HEK293T (cell line): ENCODE measurements at regions not wholly inside any gene's neighbourhood (a gene's known extent, or its start where the extent isn't known, plus 50 kb on each side); places are given as distances from the start of the nearest gene placed in this dataset.

Experiments used
- CTCF ChIA-PET: fragments of 350-600 bp; formaldehyde crosslinking; extraction: SDS; loops from one replicate; lab custom pipeline; 2021; ENCODE audit warnings: antibody characterized with exemption, inconsistent platforms; lab: Yijun Ruan, JAX
- POLR2A ChIA-PET: fragments of 350-600 bp; formaldehyde crosslinking; extraction: SDS; loops from one replicate; lab custom pipeline; 2020; ENCODE audit warnings: antibody characterized with exemption, inconsistent platforms; lab: Yijun Ruan, JAX
- DNase-seq: peaks from one replicate; pipeline ENCODE4 v3.0.0; 2012; ENCODE audit warnings: mixed read lengths; ENCODE audit errors: extremely low spot score
- ARNT ChIP-seq: fragments of 450-650 bp; IDR thresholded peaks from 2 replicates; pipeline ENCODE4 v1.6.1; 2017; ENCODE audit warnings: mild to moderate bottlenecking
- BHLHE40 ChIP-seq: fragments of 450-650 bp; IDR thresholded peaks from 2 replicates; pipeline ENCODE4 v1.6.1; 2016; ENCODE audit warnings: mild to moderate bottlenecking, moderate library complexity, borderline replicate concordance
- CTBP1 ChIP-seq: fragments of 450-650 bp; IDR thresholded peaks from 2 replicates; pipeline ENCODE4 v1.6.1; 2016; ENCODE audit warnings: borderline replicate concordance
- ELF4 ChIP-seq: fragments of 450-650 bp; IDR thresholded peaks from 2 replicates; pipeline ENCODE4 v1.6.1; 2017; ENCODE audit warnings: antibody characterized with exemption
- FOXA1 ChIP-seq: fragments of 450-650 bp; IDR thresholded peaks from 2 replicates; pipeline ENCODE4 v1.6.1; 2016; ENCODE audit warnings: mild to moderate bottlenecking
- FOXK2 ChIP-seq: fragments of 450-650 bp; IDR thresholded peaks from 2 replicates; pipeline ENCODE4 v1.6.1; 2016; ENCODE audit warnings: mild to moderate bottlenecking
- FOXM1 ChIP-seq: fragments of 450-650 bp; IDR thresholded peaks from 2 replicates; pipeline ENCODE4 v1.6.1; 2017; ENCODE audit warnings: mild to moderate bottlenecking, borderline replicate concordance
- HDGF ChIP-seq: fragments of 450-650 bp; IDR thresholded peaks from 2 replicates; pipeline ENCODE4 v1.6.1; 2017; ENCODE audit warnings: antibody characterized with exemption, borderline replicate concordance
- L3MBTL2 ChIP-seq: fragments of 450-650 bp; conservative IDR thresholded peaks from 2 replicates; pipeline ENCODE4 v1.6.1; 2016; ENCODE audit warnings: mild to moderate bottlenecking
- LEF1 ChIP-seq: fragments of 450-650 bp; IDR thresholded peaks from 2 replicates; pipeline ENCODE4 v1.6.1; 2017; ENCODE audit warnings: mild to moderate bottlenecking, borderline replicate concordance
- NFRKB ChIP-seq: fragments of 450-650 bp; IDR thresholded peaks from 2 replicates; pipeline ENCODE4 v1.6.1; 2016; ENCODE audit warnings: mild to moderate bottlenecking, moderate library complexity
- SP1 ChIP-seq: fragments of 450-650 bp; IDR thresholded peaks from 2 replicates; pipeline ENCODE4 v1.6.1; 2017
- SUZ12 ChIP-seq: fragments of 450-650 bp; IDR thresholded peaks from 2 replicates; pipeline ENCODE4 v1.6.1; 2016; ENCODE audit warnings: mild to moderate bottlenecking
- TARDBP ChIP-seq: fragments of 450-650 bp; IDR thresholded peaks from 2 replicates; pipeline ENCODE4 v1.6.1; 2016
- ZNF384 ChIP-seq: fragments of 450-650 bp; IDR thresholded peaks from 2 replicates; pipeline ENCODE4 v1.6.1; 2016
- TF ChIP-seq, protein P1 (sequence below): fragments of 450-650 bp; IDR thresholded peaks from 2 replicates; pipeline ENCODE4 v1.6.1; 2016

DNA sequence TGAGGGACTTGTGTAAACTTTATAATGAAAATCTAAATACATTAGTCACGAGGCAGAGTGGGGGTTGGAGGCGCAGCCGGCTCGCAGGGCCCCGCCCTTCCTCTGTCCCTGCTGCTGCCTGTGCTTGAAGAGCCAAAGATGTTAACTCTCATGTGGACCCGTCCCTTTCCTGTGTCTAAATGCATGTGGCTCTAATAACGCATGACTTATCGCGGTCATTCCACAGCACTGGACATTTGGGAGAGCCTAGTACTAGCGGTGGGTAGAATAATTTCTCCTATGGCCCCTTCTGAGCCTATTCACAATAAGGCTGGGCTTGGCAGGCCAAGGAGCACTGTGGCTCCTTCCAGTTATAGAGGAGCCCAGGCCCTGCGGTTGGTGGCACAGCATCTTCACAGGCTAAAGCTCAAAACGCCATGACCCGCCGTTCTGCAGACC, 82.3 kb upstream of the SIMC1 start:
- ChIA-PET POLR2A (no interaction called here), CTCF (no interaction called here)
- TF ChIP-seq LEF1, result no peak
- TF ChIP-seq CTBP1, result no peak
- no peak for TF ChIP-seq ELF4
- no peak for TF ChIP-seq NFRKB
- TF ChIP-seq, protein P1, sequence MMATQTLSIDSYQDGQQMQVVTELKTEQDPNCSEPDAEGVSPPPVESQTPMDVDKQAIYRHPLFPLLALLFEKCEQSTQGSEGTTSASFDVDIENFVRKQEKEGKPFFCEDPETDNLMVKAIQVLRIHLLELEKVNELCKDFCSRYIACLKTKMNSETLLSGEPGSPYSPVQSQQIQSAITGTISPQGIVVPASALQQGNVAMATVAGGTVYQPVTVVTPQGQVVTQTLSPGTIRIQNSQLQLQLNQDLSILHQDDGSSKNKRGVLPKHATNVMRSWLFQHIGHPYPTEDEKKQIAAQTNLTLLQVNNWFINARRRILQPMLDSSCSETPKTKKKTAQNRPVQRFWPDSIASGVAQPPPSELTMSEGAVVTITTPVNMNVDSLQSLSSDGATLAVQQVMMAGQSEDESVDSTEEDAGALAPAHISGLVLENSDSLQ, result no peak
- no peak for TF ChIP-seq SP1
- TF ChIP-seq FOXK2, result no peak
- no peak for TF ChIP-seq TARDBP
- no peak for TF ChIP-seq BHLHE40
- TF ChIP-seq ARNT, result no peak
- TF ChIP-seq ZNF384, result no peak
- no peak for DNase-seq

DNA sequence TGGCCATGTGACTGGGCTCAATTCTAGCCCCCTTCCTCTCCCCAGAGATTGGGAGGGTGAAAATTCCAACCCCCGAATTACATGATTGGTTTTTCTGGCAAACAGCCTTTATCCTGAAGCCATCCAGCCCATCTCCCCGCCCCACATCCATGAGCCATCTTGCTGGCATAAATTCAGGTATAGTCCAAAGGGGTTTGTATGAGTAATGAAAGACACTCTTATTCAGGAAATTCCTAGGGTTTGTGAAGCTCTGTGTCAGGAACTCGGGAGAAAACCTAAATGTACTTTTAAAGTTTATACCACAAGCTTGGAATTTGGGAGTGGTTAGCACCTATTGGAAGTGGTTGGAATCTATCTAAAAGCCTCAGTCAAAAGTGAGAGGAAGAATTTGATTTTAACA, 80.6 kb upstream of the SIMC1 start:
- DNase-seq, result no peak
- TF ChIP-seq TARDBP, result no peak
- no peak for TF ChIP-seq SUZ12
- TF ChIP-seq BHLHE40, result no peak
- TF ChIP-seq FOXA1, result no peak
- no peak for TF ChIP-seq CTBP1
- TF ChIP-seq L3MBTL2, result no peak
- CTCF ChIA-PET, result no interaction called here
- POLR2A ChIA-PET, result no interaction called here

DNA sequence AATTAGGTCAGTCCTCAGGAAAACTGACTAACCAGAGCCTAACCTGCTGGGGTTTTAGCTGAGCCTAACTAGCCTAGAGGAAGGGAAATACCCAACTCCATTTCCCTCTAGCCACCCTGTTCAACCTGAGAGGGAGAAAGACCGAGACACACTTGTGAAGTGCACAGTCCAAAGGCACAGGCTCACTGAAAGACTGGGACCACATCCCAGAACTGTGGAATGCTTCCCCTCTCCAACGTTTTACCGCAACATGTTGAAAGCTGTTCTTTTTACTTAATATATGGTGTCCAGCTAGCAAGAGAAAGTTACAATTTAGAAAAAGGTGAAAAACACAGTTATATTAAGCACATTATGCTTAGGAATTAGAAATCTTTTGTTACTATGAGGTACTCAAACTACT, 76.8 kb upstream of the SIMC1 start:
- TF ChIP-seq ZNF384 (no peak), L3MBTL2 (no peak), NFRKB (no peak), SUZ12 (no peak), HDGF (no peak), FOXK2 (no peak), BHLHE40 (no peak), CTBP1 (no peak), FOXA1 (no peak), TARDBP (no peak), SP1 (no peak), ELF4 (no peak)
- CTCF ChIA-PET, result no interaction called here
- POLR2A ChIA-PET, result no interaction called here
- DNase-seq, result no peak

DNA sequence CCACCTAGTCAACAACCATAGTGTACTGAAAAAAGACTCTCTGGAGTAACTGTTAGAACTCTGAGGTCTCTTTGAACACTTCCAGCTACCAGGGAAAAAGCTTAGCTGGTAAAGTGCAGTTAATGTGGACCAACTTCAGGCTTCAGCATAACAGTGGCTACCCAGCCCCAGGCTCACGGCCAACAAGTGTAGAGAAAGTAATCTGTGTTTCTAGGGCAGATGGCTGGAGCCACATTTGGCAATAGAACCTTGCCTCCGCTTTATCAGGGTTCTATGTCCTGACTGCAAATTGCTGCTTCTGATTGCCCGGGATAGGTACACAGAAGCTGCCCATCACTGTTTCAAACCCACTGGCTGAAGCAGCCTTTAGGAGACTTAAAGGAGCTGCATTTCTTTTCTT, 76.0 kb upstream of the SIMC1 start:
- ChIA-PET CTCF (no interaction called here), POLR2A (no interaction called here)
- TF ChIP-seq, protein P1, result no peak
- no peak for TF ChIP-seq TARDBP
- TF ChIP-seq L3MBTL2, result no peak
- no peak for TF ChIP-seq ARNT
- no peak for TF ChIP-seq FOXA1
- TF ChIP-seq FOXK2, result no peak
- no peak for TF ChIP-seq LEF1
- TF ChIP-seq SUZ12, result no peak
- no peak for TF ChIP-seq FOXM1
- no peak for TF ChIP-seq ZNF384
- TF ChIP-seq CTBP1, result no peak
- TF ChIP-seq SP1, result no peak
- no peak for TF ChIP-seq HDGF
- TF ChIP-seq NFRKB, result no peak
- TF ChIP-seq ELF4, result no peak
- TF ChIP-seq BHLHE40, result no peak
- DNase-seq, result no peak

- no peak for DNase-seq
- ChIA-PET POLR2A (interaction anchor here (0.6 kb wide), 1 partner anchor 703 kb away, joined by 3 read pairs; no protein-coding TSS in a partner anchor), CTCF (interaction anchor here (0.6 kb wide), 1 partner anchor 13 kb away, joined by 3 read pairs; no protein-coding TSS in a partner anchor)
- TF ChIP-seq HDGF (no peak), SP1 (no peak), CTBP1 (no peak), TARDBP (no peak), ZNF384 (no peak), FOXA1 (no peak), NFRKB (no peak), ELF4 (no peak), LEF1 (no peak), ARNT (no peak)
- TF ChIP-seq, protein P1, result no peak
These were observed 75.3 kb upstream of the SIMC1 start for GRCh38 chr5:176162888-176163287.

GRCh38 chr5:176166427-176166826, 71.8 kb upstream of the SIMC1 start:
- CTCF ChIA-PET, result no interaction called here
- no peak for TF ChIP-seq LEF1
- no peak for TF ChIP-seq ELF4
- TF ChIP-seq HDGF, result no peak
- no peak for TF ChIP-seq ZNF384
- TF ChIP-seq CTBP1, result no peak
- no peak for TF ChIP-seq NFRKB
- TF ChIP-seq, protein P1, result no peak
- no peak for TF ChIP-seq BHLHE40
- TF ChIP-seq L3MBTL2, result no peak
- TF ChIP-seq FOXK2, result no peak
- POLR2A ChIA-PET, result no interaction called here
- no peak for DNase-seq
